DMS 273 (cell line): ENCODE measurements at regions not wholly inside any gene's neighbourhood (a gene's known extent, or its start where the extent isn't known, plus 50 kb on each side); places are given as distances from the start of the nearest gene placed in this dataset.

ENCODE experiments used
- DNase-seq: peaks from one replicate; lab custom pipeline; 2025; ENCODE audit not compliant: unreplicated experiment; lab: John Stamatoyannopoulos, UW

DNA sequence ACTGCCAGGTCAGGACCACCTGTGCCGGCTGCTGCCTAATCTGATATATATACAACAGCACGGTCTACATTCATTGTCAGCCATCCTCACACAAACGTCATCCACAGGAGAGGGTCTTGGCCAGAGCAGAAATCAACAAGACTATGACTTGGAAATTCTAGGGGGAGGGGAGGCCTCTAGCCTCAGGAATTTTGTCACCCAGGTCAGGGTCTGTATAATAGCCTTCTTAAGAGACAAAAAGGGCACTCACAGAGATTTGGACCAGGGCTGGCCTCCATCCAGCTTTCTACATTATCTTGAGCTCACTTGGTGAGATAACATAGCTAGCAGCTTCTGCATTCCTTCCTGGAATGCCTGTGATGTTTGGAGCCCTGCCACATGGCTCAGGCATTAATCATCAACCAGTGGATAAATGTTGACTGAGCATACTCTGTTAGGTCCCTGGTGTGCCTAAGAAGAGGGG, 50.4 kb upstream of the CTIF start:
- peak; percentile 24 for DNase-seq

DNA sequence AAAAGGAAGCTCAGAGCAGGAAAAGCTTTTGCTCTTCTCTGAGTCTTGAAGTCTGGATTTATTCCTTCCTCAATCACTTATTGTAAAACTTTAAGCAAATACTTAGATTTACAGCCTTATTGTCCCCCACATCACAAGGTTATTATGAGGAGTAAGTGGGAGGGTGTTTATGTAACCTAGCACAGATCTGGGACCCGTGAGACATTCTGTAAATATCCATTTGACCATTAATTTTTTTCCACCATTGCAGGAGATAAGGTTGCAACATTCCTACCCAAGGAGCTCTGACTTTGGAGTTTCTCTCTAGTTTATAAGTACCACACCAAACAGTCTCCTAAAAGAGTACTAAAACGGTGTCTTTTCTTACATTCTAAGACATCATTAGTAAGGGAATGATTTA, 52.1 kb upstream of the CTIF start:
- DNase-seq: no peak

DNA sequence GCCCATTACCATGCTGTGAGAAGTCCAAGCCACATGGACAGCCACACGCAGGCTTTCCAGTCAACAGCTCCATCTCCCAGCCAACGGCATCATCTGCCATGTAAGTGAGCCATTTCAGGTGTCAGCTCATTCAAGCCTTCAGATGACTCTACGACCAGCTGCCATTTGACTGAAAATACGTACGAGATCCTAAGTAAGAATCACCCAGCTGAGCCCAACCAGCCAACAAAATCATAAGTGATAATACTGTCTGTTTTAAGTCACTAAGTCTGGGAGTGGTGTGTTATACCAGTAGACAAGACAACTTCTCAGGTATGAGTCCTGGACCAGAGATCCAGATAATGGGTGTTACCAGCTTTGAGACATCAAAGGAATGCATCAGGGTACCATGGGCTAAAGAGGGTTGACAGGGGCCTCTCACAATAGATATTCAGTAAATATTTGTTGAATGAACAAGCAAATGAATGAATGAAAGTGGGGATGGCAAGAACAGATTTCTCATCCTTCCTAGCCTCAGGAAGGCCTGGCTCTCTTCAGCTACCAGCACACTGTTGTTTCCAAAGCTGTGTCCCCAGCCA, 52.9 kb upstream of the CTIF start:
- DNase-seq: no peak

GRCh38 chr18:48481092-48481491, 57.7 kb upstream of the CTIF start:
- DNase-seq: no peak

DNA sequence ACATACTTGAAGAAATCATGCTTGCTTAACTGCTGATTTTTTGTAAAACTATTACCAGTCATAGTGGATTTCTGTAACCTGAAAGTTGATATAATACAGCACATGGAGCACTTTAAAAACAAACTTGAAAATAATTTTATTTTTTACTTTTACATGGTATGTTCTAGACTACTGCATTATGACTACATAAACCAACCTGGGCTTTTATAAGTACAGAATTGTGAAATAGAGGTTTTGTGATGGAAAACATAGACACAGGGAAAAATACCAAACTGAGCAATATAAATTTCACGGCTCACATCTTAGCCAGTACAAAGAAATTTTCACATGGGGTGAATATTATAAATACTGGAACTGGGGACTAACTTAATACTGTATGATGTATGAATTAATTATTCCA, 59.3 kb upstream of the CTIF start:
- no peak for DNase-seq

DNA sequence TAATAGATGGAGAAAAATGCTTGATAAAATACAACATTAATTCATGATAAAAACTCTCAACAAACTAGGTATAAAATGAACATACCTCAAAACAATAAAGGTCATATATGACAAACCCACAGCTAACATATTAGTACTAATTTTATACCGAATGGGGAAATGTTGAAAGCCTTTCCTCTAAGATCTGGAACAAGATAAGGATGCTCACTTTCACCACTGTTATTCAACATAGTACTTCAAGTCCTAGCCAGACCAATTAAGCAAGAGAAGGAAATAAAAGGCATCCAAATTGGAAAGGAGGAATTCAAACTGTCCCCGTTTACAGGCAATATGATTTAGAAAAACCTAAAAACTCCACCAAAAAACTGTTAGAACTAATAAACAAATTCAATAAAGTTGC, 61.5 kb upstream of the CTIF start:
- DNase-seq: no peak

GRCh38 chr18:48476550-48476917, 62.3 kb upstream of the CTIF start:
- no peak for DNase-seq

DNA sequence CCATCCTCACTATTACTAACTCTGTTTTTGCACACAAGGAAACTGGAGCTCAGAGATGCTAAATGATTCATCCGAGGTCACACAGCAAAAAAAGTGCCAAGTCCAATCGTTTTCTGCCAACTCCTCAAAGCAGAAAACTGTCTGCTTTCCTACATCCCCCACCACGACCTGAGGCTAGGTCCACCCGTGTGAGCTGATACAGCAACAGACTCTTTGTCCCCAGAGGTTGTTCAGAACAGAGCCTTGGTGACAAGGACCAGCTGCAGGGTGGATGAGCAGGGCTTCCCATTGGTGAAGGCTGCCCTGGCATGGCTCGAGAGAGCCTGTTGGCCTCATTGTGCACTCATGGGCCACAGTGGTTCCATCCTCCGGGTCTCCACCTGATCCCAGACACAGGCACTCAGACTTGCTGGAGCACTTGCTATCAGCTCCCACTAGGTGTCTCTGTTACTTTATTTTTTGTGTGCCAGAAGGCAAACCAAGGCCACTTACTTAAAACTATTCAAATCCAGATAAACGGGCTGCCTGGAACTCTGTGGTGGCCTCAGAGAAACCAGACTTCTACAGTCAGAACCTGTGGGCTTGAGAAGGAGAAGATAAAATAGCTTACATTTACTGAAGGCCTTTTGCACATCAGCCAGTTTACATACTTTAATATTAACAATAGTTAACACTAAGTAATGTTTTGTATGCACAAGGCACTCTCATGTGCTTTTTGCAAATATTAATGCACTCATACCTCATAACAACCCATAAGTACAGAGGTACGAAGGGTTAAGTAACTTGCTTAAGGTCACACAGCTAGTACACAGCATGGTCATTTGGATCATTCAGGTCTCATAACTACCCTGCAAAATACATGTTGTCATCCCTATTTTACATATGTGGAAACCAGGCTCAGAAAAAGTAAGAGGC, 62.9 kb upstream of the CTIF start:
- peak; percentile 87 for DNase-seq

DNA sequence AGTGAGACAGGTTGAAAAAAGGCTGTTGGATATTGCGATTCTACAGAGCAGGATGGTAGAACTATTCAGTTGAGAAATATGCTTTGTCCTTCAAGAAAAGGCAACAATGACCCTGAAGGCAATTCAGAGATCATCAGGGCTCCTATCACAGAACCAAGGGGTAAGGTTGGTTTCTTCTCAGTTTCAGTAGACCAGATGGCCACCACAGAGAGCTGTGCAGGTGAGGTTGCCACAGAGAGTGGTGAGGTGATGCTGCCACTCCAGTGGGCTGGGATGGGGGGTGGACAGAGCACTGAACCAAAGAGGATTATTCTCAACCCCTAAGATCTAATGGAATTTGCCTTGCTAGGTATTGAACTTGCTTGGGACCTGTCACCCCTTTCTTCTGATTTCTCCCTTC, 64.6 kb upstream of the ZBTB7C start:
- DNase-seq: no peak

- DNase-seq: no peak
These were observed 63.4 kb upstream of the ZBTB7C start for GRCh38 chr18:48472610-48473009.

GRCh38 chr18:48470484-48471180, 61.4 kb upstream of the ZBTB7C start:
- no peak for DNase-seq

GRCh38 chr18:48468151-48468550, 59.0 kb upstream of the ZBTB7C start:
- no peak for DNase-seq

GRCh38 chr18:48467231-48467630, 58.0 kb upstream of the ZBTB7C start:
- no peak for DNase-seq

DNA sequence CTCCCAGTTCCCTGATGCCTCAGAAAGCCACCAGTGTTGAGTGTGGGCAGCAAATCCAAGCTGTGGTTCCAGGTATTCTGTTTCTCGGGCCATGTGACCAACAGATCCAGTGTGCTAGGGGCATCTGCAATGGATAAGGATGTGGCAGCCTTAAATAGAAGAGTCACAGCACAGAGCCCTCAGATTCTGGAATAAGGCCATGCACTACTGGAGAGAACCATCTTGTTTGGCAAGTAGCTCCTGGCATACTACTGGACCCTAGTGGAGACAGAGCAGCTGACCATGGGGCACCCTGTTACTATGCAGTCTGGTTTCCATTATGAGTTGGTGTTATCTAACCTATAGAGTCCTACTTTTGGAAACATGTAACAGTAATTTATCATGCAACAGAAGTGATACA, 53.3 kb upstream of the ZBTB7C start:
- DNase-seq: no peak

- DNase-seq: no peak
These were observed 51.9 kb upstream of the ZBTB7C start for GRCh38 chr18:48460929-48461583.

DNA sequence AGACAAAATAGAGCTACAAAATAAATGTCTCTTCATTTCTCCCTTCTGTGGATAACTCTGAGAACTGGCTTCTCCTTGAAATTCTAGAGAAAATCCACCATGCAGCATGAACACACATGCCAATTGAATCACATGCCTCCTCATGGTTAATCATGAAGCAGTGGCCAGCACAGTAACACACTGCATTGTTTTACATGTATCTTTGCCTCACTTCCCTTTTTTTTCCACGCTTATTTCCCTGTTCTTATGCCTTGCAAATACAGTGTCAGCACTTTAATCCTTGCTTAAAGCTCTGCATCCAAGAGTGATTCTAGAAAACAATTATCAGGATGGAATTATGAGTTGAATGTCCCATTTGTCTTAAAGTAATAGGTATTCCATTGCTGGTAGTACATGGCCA, 50.3 kb upstream of the ZBTB7C start:
- DNase-seq: no peak

- no peak for DNase-seq
These were observed 49.8 kb upstream of the ZBTB7C start for GRCh38 chr18:48459016-48459415.
